Neural progenitor cell (in vitro differentiated cells): ENCODE measurements at regions not wholly inside any gene's neighbourhood (a gene's known extent, or its start where the extent isn't known, plus 50 kb on each side); places are given as distances from the start of the nearest gene placed in this dataset.

ENCODE experiments used
- CTCF ChIP-seq: fragments of 200-600 bp; sonication (generic); IDR thresholded peaks from 2 replicates; pipeline ENCODE4 v1.5.1; 2017; ENCODE audit warnings: antibody characterized with exemption, mild to moderate bottlenecking
- EZH2 ChIP-seq: fragments of 200-600 bp; sonication (generic); IDR thresholded peaks from 2 replicates; pipeline ENCODE4 v1.6.1; 2017; ENCODE audit warnings: antibody characterized with exemption, mild to moderate bottlenecking, moderate library complexity
- EZH2phosphoT487 ChIP-seq: fragments of 200-600 bp; sonication (generic); IDR thresholded peaks from 2 replicates; pipeline ENCODE4 v1.6.1; 2017; ENCODE audit warnings: antibody characterized with exemption

DNA sequence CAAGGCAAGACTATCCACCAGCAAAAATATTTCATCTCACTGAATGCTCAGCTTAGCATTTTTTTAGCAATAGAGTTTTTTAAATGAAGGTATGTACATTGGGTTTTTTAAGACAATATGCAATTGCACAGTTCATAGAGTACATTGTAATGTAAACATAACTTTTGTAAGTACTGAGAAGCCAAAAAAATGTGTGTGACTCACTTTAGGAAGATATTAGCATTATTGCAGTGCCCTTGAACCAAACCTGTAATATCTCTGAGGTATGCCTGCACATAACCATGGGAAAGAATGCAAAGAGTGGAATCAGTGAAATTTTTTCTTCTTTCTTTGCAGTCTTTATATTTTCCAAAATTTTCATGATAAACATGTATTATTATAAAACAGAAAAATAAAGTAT lies 1533.3 kb upstream of the WWC1 start:
- no peak for TF ChIP-seq CTCF
- no peak for TF ChIP-seq EZH2phosphoT487
- TF ChIP-seq EZH2: no peak
